ENCODE measurements at regions not wholly inside any gene's neighbourhood (a gene's known extent, or its start where the extent isn't known, plus 50 kb on each side); places are given as distances from the start of the nearest gene placed in this dataset.
"Not testable (repeated sequence)": the region's sequence is repeated elsewhere in the genome, so short reads cannot be mapped to it uniquely, and the experiment has no call there.

DNA sequence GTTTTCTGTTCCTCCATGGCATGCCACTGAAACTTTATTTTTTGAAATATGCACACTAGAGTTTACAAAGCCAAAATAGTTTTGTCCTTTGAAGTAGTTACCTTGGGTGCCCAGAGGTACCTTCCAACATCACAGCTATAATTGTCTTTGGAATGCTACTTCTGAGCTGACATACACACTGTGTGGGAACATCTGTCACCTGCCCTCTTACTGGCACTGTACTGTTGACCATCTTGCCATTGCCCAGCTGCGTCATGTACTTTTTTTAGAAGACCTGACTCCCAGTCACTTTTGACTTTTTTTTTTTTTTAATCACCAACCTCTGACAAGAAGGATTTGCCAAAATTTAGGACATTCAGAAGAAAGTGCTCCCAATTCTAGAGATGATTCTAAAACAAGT lies 200.5 kb upstream of the CXorf66 start:
- H3K27me3 ChIP-seq (ENCODE audit: control insufficient read depth, insufficient read depth, low read length): no peaks in the 10 kb centered on the region
- H3K9ac ChIP-seq (ENCODE audit: low read depth, low read length): no peak overlapping the region
- no peak overlapping the region for H3K4me3 ChIP-seq (ENCODE audit: low read depth, low read length)
- H3K9me3 ChIP-seq (ENCODE audit: control insufficient read depth, insufficient read depth, low read length): no peaks in the 10 kb centered on the region
- no peak overlapping the region for H3K27ac ChIP-seq (ENCODE audit: low read depth, low read length)
- peaks cover 4% of the 10 kb centered on the region; the same call in 1 of the 2 replicates for H3K4me1 ChIP-seq (ENCODE audit: control insufficient read depth, insufficient read depth, low read length)
- H3K36me3 ChIP-seq (ENCODE audit: control insufficient read depth, insufficient read depth, low read length): no peaks in the 10 kb centered on the region

DNA sequence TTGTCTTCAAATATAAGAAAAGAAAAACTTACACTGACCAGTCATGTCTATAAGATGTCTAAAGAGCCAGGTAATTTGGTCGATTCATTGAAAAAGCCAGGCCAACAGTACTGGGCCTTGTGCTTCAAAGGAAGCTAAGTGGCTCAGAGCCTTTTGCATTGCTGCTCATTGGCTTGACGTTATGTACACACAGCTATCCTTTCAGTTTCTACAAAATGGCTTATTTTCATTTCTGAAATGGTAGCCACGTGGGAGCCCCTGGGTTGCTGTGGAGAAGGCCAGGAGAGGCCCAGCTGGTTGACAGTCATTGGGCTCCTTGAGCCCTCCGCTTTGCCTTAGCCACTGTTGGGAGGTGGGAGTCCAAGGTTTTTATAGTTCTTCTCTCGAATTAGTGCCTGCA lies 199.1 kb upstream of the CXorf66 start:
- no peaks in the 10 kb centered on the region for H3K36me3 ChIP-seq (ENCODE audit: control insufficient read depth, insufficient read depth, low read length)
- H3K27ac ChIP-seq (ENCODE audit: low read depth, low read length): no peak overlapping the region
- no peak overlapping the region for H3K9ac ChIP-seq (ENCODE audit: low read depth, low read length)
- H3K4me3 ChIP-seq (ENCODE audit: low read depth, low read length): no peak overlapping the region
- no peaks in the 10 kb centered on the region for H3K27me3 ChIP-seq (ENCODE audit: control insufficient read depth, insufficient read depth, low read length)
- H3K9me3 ChIP-seq (ENCODE audit: control insufficient read depth, insufficient read depth, low read length): no peaks in the 10 kb centered on the region
- peaks cover 4% of the 10 kb centered on the region; the same call in 1 of the 2 replicates for H3K4me1 ChIP-seq (ENCODE audit: control insufficient read depth, insufficient read depth, low read length)

DNA sequence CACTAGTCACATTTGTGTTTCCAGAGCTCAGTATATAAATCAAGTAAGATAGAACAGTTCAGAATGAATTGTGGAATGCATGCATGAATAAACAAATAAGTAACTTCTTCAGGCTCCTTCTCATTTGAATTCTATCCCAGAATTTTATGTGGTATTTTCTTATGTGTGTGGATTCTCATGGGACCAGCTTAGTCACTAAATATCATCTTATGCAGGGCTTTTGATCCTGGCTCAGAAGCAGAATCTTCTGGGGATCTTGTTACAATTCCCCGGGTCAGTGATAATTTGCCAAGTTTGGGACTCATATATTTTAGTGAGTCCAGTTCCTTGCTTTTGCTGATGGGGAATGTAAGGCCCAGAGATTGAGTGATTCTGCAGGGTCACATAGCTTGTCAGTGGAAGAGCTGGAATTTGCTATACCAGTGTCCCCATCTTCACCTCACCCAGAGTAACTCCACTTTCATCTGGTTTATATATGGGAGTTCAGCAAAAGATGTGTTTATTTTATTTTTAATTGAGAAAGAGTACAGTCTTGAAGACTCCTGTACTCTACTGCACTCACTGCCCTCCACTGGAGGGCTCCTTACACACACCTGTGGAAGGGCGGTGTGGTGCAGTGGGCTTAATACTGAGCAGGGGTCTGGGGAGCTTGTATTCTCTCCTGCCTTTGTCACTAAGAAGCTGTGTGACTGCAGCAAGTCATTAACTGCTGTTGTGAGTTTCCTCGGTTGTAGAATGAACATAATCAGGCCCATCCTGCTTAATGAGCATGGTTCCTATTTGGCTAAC lies 198.2 kb upstream of the CXorf66 start:
- H3K9me3 ChIP-seq (ENCODE audit: control insufficient read depth, insufficient read depth, low read length): no peaks in the 10 kb centered on the region
- H3K27me3 ChIP-seq (ENCODE audit: control insufficient read depth, insufficient read depth, low read length): no peaks in the 10 kb centered on the region
- H3K36me3 ChIP-seq (ENCODE audit: control insufficient read depth, insufficient read depth, low read length): no peaks in the 10 kb centered on the region
- no peak overlapping the region for H3K4me3 ChIP-seq (ENCODE audit: low read depth, low read length)
- H3K27ac ChIP-seq (ENCODE audit: low read depth, low read length): no peak overlapping the region
- no peak overlapping the region for H3K9ac ChIP-seq (ENCODE audit: low read depth, low read length)
- H3K4me1 ChIP-seq (ENCODE audit: control insufficient read depth, insufficient read depth, low read length): peaks cover 4% of the 10 kb centered on the region; the same call in 1 of the 2 replicates

DNA sequence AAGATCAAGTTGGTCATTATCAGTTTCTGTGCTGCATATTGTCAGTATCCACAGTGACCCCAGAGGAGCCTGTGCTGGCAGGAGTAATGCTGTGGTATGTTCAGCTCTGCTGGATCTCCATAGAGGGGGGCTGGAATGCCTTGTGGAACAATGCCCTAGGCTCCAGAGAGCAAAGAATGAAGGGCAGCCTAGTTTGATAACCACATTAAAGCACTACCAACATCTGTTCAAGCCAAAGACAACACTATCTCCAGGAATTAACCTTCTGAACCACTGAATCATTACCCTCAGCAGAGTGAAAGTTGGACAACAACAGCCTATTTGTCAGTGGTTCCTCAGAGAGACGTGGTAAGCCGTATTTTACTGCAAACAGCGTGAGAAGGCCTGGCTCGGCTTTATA lies 192.3 kb upstream of the CXorf66 start:
- H3K27ac ChIP-seq (ENCODE audit: low read depth, low read length): no peak overlapping the region
- no peak overlapping the region for H3K4me3 ChIP-seq (ENCODE audit: low read depth, low read length)
- peaks cover 10% of the 10 kb centered on the region; the same call in 1 of the 2 replicates for H3K4me1 ChIP-seq (ENCODE audit: control insufficient read depth, insufficient read depth, low read length)
- H3K36me3 ChIP-seq (ENCODE audit: control insufficient read depth, insufficient read depth, low read length): no peaks in the 10 kb centered on the region
- no peaks in the 10 kb centered on the region for H3K9me3 ChIP-seq (ENCODE audit: control insufficient read depth, insufficient read depth, low read length)
- no peak overlapping the region for H3K9ac ChIP-seq (ENCODE audit: low read depth, low read length)
- H3K27me3 ChIP-seq (ENCODE audit: control insufficient read depth, insufficient read depth, low read length): no peaks in the 10 kb centered on the region

DNA sequence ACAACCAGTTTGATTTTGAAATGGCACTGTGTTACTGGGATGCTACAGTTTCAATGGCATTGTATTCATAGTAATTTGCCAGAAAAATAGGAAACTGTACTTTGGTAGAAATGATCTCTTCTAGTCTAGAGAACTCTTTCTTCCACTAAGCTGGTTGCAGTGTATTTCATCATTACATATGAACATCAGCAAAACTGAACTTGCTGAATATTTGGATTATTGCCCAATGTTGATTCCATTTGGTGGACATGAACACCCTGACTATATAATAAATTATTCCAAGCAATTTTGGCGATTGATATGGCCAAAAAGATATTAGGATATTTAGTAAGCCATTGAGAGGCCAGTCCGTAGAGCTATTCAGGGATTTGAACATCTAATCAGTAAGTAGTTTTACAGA lies 191.8 kb upstream of the CXorf66 start:
- Histone ChIP-seq H3K9ac (ENCODE audit: low read depth, low read length) (no peak overlapping the region), H3K27me3 (ENCODE audit: control insufficient read depth, insufficient read depth, low read length) (no peaks in the 10 kb centered on the region), H3K27ac (ENCODE audit: low read depth, low read length) (no peak overlapping the region), H3K4me1 (ENCODE audit: control insufficient read depth, insufficient read depth, low read length) (peaks cover 10% of the 10 kb centered on the region; the same call in 1 of the 2 replicates), H3K4me3 (ENCODE audit: low read depth, low read length) (no peak overlapping the region), H3K36me3 (ENCODE audit: control insufficient read depth, insufficient read depth, low read length) (no peaks in the 10 kb centered on the region), H3K9me3 (ENCODE audit: control insufficient read depth, insufficient read depth, low read length) (no peaks in the 10 kb centered on the region)

DNA sequence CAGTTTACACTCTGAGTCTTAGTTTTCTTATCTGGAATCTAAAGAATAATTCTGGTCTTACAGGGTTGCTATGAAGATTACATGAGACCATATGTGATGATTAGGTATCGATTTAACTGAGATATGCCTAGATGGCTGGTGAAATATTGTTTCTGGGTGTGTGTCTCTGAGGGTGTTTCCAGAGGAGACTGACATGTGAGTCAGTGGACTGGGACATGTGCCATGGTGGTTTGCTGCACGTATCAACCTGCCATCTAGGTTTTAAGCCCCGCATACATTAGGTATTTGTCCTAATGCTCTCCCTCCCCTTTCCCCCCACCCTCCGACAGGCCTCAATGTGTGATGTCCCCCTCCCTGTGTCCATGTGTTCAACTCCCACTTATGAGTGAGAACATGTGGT lies 186.0 kb upstream of the CXorf66 start:
- H3K36me3 ChIP-seq (ENCODE audit: control insufficient read depth, insufficient read depth, low read length): no peaks in the 10 kb centered on the region
- H3K4me1 ChIP-seq (ENCODE audit: control insufficient read depth, insufficient read depth, low read length): peaks cover 4% of the 10 kb centered on the region; the same call in 1 of the 2 replicates
- H3K9me3 ChIP-seq (ENCODE audit: control insufficient read depth, insufficient read depth, low read length): no peaks in the 10 kb centered on the region

DNA sequence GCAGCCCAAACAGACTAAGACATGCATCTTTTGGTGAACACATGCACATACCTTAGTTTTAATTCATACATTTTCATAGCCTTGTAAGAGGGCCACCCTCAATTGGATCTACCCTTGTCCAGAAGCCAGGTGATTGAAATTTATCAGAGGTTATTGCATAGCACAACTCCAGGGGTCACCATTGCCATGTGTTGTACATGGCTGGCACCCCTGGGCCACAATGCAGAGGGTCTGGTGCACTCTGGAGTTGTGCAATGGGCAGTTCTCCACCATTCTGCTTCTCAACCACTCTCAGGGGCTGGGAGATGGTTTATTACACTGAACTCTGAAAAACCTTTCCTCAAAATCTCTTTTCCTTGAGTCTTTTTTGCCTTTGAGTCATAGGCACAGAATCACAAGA lies 184.4 kb upstream of the CXorf66 start:
- H3K9me3 ChIP-seq (ENCODE audit: control insufficient read depth, insufficient read depth, low read length): no peaks in the 10 kb centered on the region

More for the DNA sequence above, 186.0 kb upstream of the CXorf66 start:
- H3K27me3 ChIP-seq (ENCODE audit: control insufficient read depth, insufficient read depth, low read length): no peaks in the 10 kb centered on the region
- no peak overlapping the region for H3K27ac ChIP-seq (ENCODE audit: low read depth, low read length)
- H3K9ac ChIP-seq (ENCODE audit: low read depth, low read length): no peak overlapping the region
- H3K4me3 ChIP-seq (ENCODE audit: low read depth, low read length): no peak overlapping the region

DNA sequence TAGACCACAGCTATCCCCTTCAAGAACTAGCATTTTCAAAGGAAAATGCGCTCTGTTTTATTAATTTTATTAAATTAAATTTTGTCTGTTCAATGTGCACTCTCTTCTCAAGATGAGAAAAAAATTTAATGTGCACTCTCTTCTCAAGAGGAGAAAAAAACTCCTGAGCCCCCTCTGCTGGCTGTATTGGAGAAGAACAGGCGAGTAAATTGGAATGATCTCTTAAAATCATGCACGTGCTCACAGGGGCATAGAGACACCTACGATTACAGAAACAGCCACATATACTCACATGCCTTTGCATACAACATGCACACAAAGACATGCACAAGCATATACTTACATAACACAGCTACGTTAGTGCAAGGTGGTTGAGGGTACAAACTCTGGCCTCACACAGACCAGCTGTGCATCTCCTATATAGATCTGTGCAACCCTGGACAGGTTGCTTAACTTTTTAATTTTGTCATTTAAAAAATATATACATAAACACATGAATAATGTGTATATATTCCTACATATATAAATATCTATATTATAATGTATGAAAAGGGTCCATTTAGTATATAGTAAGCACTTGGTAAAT lies 176.2 kb upstream of the CXorf66 start:
- no peak overlapping the region for H3K27ac ChIP-seq (ENCODE audit: low read depth, low read length)
- H3K9me3 ChIP-seq (ENCODE audit: control insufficient read depth, insufficient read depth, low read length): no peaks in the 10 kb centered on the region; the same call in 1 of the 2 replicates
- H3K27me3 ChIP-seq (ENCODE audit: control insufficient read depth, insufficient read depth, low read length): no peaks in the 10 kb centered on the region
- no peaks in the 10 kb centered on the region for H3K36me3 ChIP-seq (ENCODE audit: control insufficient read depth, insufficient read depth, low read length)
- no peak overlapping the region for H3K4me3 ChIP-seq (ENCODE audit: low read depth, low read length)
- H3K9ac ChIP-seq (ENCODE audit: low read depth, low read length): no peak overlapping the region
- H3K4me1 ChIP-seq (ENCODE audit: control insufficient read depth, insufficient read depth, low read length): 0 out of 2 replicates have a peak, but pooled peaks cover 3% of the 10 kb centered on the region

More for the DNA sequence above, 184.4 kb upstream of the CXorf66 start:
- Histone ChIP-seq H3K4me1 (ENCODE audit: control insufficient read depth, insufficient read depth, low read length) (peaks cover 2% of the 10 kb centered on the region; the same call in 1 of the 2 replicates), H3K27ac (ENCODE audit: low read depth, low read length) (no peak overlapping the region), H3K4me3 (ENCODE audit: low read depth, low read length) (no peak overlapping the region), H3K9ac (ENCODE audit: low read depth, low read length) (no peak overlapping the region), H3K27me3 (ENCODE audit: control insufficient read depth, insufficient read depth, low read length) (no peaks in the 10 kb centered on the region), H3K36me3 (ENCODE audit: control insufficient read depth, insufficient read depth, low read length) (no peaks in the 10 kb centered on the region)

DNA sequence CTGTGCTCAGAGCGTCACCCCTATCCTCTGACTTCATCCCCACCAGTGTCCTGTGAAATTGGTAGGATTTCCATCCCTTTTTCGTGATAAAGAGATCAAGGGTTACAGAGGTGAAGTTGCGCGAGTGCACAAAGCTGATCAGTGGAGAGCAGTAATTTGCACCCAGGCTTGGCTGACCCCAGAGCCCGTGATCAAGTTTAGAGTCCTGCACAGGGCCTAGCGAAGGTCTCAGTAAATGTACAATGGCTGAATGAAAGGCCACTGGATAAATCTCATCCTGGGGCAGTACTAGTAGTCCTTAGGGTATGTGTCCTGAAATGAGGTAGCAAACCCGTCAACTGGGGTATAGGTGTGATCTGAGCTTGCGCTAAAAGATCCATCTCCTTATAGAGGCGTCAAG lies 173.2 kb upstream of the CXorf66 start:
- H3K36me3 ChIP-seq (ENCODE audit: control insufficient read depth, insufficient read depth, low read length); H3K9me3 ChIP-seq (ENCODE audit: control insufficient read depth, insufficient read depth, low read length); H3K4me3 ChIP-seq (ENCODE audit: low read depth, low read length); H3K27me3 ChIP-seq (ENCODE audit: control insufficient read depth, insufficient read depth, low read length); H3K27ac ChIP-seq (ENCODE audit: low read depth, low read length); H3K4me1 ChIP-seq (ENCODE audit: control insufficient read depth, insufficient read depth, low read length); H3K9ac ChIP-seq (ENCODE audit: low read depth, low read length): not testable (repeated sequence)

DNA sequence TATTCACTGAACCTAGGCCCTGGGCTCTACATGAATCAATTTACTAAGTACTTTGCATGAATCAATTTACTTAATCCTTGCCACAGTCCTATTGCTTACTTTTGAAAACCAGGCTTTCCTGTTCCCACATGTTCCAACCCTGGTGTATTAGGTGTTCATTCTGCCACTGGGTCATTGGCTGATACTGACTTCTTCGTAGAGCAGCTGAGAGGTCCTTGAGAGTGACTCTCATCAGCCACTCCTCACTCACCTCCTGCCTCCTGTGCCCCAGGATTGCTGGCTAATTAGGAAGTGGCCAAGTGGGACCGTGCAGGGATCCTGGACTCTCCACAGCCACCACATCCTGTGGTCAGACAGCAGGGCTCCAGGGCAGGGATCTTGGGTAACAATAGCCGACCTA lies 172.7 kb upstream of the CXorf66 start:
- H3K27ac ChIP-seq (ENCODE audit: low read depth, low read length); H3K4me3 ChIP-seq (ENCODE audit: low read depth, low read length); H3K27me3 ChIP-seq (ENCODE audit: control insufficient read depth, insufficient read depth, low read length); H3K4me1 ChIP-seq (ENCODE audit: control insufficient read depth, insufficient read depth, low read length); H3K36me3 ChIP-seq (ENCODE audit: control insufficient read depth, insufficient read depth, low read length); H3K9ac ChIP-seq (ENCODE audit: low read depth, low read length); H3K9me3 ChIP-seq (ENCODE audit: control insufficient read depth, insufficient read depth, low read length): not testable (repeated sequence)

DNA sequence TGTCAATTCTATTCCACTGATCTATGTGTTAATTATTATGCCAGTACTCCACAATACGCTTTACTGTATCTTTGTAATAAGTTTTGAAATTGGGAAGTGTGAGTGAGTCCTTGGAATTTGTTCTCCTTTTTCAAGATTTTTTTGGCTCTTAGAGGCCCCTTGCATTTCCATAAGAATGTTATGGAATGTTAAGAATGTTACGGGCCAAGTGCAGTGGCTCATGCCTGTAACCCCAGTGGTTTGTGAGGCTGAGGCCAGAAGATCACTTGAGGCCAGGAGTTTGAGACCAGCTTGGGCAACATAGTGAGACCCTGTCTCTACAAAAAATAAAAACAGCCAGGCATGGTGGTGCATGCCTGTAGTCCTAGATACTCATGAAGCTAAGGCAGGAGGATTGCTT lies 167.6 kb upstream of the CXorf66 start:
- Histone ChIP-seq H3K27ac (ENCODE audit: low read depth, low read length) (peak overlapping the region; percentile 76), H3K36me3 (ENCODE audit: control insufficient read depth, insufficient read depth, low read length) (no peaks in the 10 kb centered on the region), H3K27me3 (ENCODE audit: control insufficient read depth, insufficient read depth, low read length) (no peaks in the 10 kb centered on the region), H3K9me3 (ENCODE audit: control insufficient read depth, insufficient read depth, low read length) (no peaks in the 10 kb centered on the region; the same call in 1 of the 2 replicates), H3K9ac (ENCODE audit: low read depth, low read length) (no peak overlapping the region), H3K4me1 (ENCODE audit: control insufficient read depth, insufficient read depth, low read length) (peaks cover 17% of the 10 kb centered on the region), H3K4me3 (ENCODE audit: low read depth, low read length) (peak overlapping the region; percentile 44; the same call in 1 of the 2 replicates)
